ENCODE measurements at regions not wholly inside any gene's neighbourhood (a gene's known extent, or its start where the extent isn't known, plus 50 kb on each side); places are given as distances from the start of the nearest gene placed in this dataset.

- DNase-seq (ENCODE audit: low spot score) (no peak), ATAC-seq (peak; percentile 69), FAIRE-seq (no peak)
- no peaks in the 10 kb centered on the region for H3K36me3 ChIP-seq (replicated peaks in 1 of 2; ENCODE audit: control insufficient read depth in 1 of 2, insufficient read depth in 2 of 2, low read length in 2 of 2)
- no peaks in the 10 kb centered on the region for H3K79me2 ChIP-seq (ENCODE audit: insufficient read depth, low read length)
- no peak overlapping the region for H3K27ac ChIP-seq (ENCODE audit: extremely low read length, insufficient read depth, low read length)
- no peaks in the 10 kb centered on the region for H3K4me1 ChIP-seq (ENCODE audit: insufficient read depth, low read length)
- H3K9ac ChIP-seq (ENCODE audit: insufficient read depth, low read depth, low read length): no peak overlapping the region
- H3K9me3 ChIP-seq (ENCODE audit: low read length): no peaks in the 10 kb centered on the region
- no peaks in the 10 kb centered on the region for H4K20me1 ChIP-seq (ENCODE audit: insufficient read depth, low read length)
- H2AFZ ChIP-seq (ENCODE audit: low read length): no peak overlapping the region
- H3K4me3 ChIP-seq (replicated peaks in 1 of 3; ENCODE audit: insufficient read depth in 1 of 3, low read depth in 2 of 3, low read length in 3 of 3): no peak overlapping the region
- CTCF ChIA-PET (ENCODE audit: low intra/inter-chr PET ratio, low total read pairs): no interaction called here
- peak; percentile 34 for TF ChIP-seq TEAD3 (CRISPR knock-in tag; optimal IDR thresholded peaks at IDR 0.05; ENCODE audit: borderline replicate concordance)
- TF ChIP-seq SRF (IDR thresholded peaks at IDR 0.05; ENCODE audit: low read depth, low read length): no peak
- no peak overlapping the region for H3K4me2 ChIP-seq (ENCODE audit: low read depth, low read length)
- POLR2A ChIA-PET: no interaction called here
- H3K27me3 ChIP-seq (ENCODE audit: control insufficient read depth in 1 of 2, insufficient read depth in 2 of 2, low read length in 2 of 2): no peaks in the 10 kb centered on the region
- intact Hi-C loops (cut with micrococcal nuclease; ENCODE audit: unreplicated experiment) (no loop called here), in situ Hi-C loops (cut with HindIII; ENCODE audit: extremely low pct_ligation_motif_present, low pct_unique_long_range_greater_than_20kb) (no loop called here)
- BruUV-seq (replicated peaks): no TSS peak
Measured at GRCh38 chr1:220430059-220430458, 97.9 kb upstream of the MARK1 start.

DNA sequence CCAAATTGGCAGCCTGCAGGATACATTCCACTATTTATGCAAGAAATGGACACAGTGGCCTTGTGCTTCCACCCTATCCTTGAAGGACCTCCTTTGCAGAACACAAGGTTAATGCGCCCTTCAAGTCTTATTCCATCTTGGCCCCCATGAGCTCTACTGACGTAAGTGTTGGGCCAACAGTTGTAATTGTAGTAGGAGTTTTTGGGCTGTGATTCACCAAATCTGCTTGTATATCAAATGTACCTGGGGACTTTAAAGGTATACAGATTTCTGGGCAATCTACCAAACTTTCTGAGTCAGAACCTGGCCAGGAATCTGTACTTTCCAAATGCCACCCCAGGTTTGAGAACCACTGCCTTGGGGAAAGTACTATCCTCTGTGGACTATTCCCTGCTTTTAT, 100.9 kb upstream of the MARK1 start:
- Histone ChIP-seq H2AFZ (ENCODE audit: low read length) (no peak overlapping the region), H3K4me1 (ENCODE audit: insufficient read depth, low read length) (no peaks in the 10 kb centered on the region), H3K9ac (ENCODE audit: insufficient read depth, low read depth, low read length) (no peak overlapping the region), H3K79me2 (ENCODE audit: insufficient read depth, low read length) (no peaks in the 10 kb centered on the region), H3K27ac (ENCODE audit: extremely low read length, insufficient read depth, low read length) (no peak overlapping the region), H3K27me3 (ENCODE audit: control insufficient read depth in 1 of 2, insufficient read depth in 2 of 2, low read length in 2 of 2) (no peaks in the 10 kb centered on the region), H3K36me3 (replicated peaks in 1 of 2; ENCODE audit: control insufficient read depth in 1 of 2, insufficient read depth in 2 of 2, low read length in 2 of 2) (no peaks in the 10 kb centered on the region), H3K9me3 (ENCODE audit: low read length) (no peaks in the 10 kb centered on the region), H3K4me2 (ENCODE audit: low read depth, low read length) (no peak overlapping the region), H4K20me1 (ENCODE audit: insufficient read depth, low read length) (no peaks in the 10 kb centered on the region), H3K4me3 (replicated peaks in 1 of 3; ENCODE audit: insufficient read depth in 1 of 3, low read depth in 2 of 3, low read length in 3 of 3) (no peak overlapping the region)
- FAIRE-seq (no peak), DNase-seq (ENCODE audit: low spot score) (no peak), ATAC-seq (no peak)
- in situ Hi-C loops (cut with HindIII; ENCODE audit: extremely low pct_ligation_motif_present, low pct_unique_long_range_greater_than_20kb) (no loop called here), intact Hi-C loops (cut with micrococcal nuclease; ENCODE audit: unreplicated experiment) (no loop called here)
- POLR2A ChIA-PET: interaction anchor here (0.6 kb wide), 1 partner anchor 41 kb away, joined by 4 read pairs; no protein-coding TSS in a partner anchor
- no TSS peak for BruUV-seq (replicated peaks)
- 67% methylated on average over 2 of the region's 2 CpGs for WGBS (ENCODE audit: low lambda C conversion rate)
- CTCF ChIA-PET (ENCODE audit: low intra/inter-chr PET ratio, low total read pairs): no interaction called here
- TF ChIP-seq, protein P1, sequence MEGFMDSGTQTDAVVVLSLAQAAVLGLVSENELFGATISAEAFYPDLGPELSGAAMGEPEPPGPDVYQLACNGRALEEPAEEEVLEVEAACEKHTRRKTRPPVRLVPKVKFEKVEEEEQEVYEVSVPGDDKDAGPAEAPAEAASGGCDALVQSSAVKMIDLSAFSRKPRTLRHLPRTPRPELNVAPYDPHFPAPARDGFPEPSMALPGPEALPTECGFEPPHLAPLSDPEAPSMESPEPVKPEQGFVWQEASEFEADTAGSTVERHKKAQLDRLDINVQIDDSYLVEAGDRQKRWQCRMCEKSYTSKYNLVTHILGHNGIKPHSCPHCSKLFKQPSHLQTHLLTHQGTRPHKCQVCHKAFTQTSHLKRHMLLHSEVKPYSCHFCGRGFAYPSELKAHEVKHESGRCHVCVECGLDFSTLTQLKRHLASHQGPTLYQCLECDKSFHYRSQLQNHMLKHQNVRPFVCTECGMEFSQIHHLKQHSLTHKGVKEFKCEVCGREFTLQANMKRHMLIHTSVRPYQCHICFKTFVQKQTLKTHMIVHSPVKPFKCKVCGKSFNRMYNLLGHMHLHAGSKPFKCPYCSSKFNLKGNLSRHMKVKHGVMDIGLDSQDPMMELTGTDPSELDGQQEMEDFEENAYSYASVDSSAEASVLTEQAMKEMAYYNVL (CRISPR knock-in tag; IDR thresholded peaks at IDR 0.05; ENCODE audit: borderline replicate concordance): no peak
- no peak for TF ChIP-seq MED13 (CRISPR knock-in tag; IDR thresholded peaks at IDR 0.05)
- no peak for TF ChIP-seq RERE (CRISPR knock-in tag; IDR thresholded peaks at IDR 0.05; ENCODE audit: low read depth)
- TF ChIP-seq SMARCC2 (IDR thresholded peaks at IDR 0.05): no peak
- TF ChIP-seq ZNF460 (CRISPR knock-in tag; IDR thresholded peaks at IDR 0.05; ENCODE audit: borderline replicate concordance): no peak
- no peak for TF ChIP-seq KAT2B (IDR thresholded peaks at IDR 0.05; ENCODE audit: borderline replicate concordance, low read depth, low read length)
- TF ChIP-seq ZNF260 (CRISPR knock-in tag; IDR thresholded peaks at IDR 0.05; ENCODE audit: borderline replicate concordance, low read depth): no peak
- TF ChIP-seq GABPB1 (CRISPR knock-in tag; IDR thresholded peaks at IDR 0.05): no peak
- no peak for TF ChIP-seq ZFP91 (CRISPR knock-in tag; IDR thresholded peaks at IDR 0.05; ENCODE audit: borderline replicate concordance)
